ENCODE measurements at regions not wholly inside any gene's neighbourhood (a gene's known extent, or its start where the extent isn't known, plus 50 kb on each side); places are given as distances from the start of the nearest gene placed in this dataset.
A peak's percentile ranks its signal among the peaks of the same experiment; 100 is the strongest.

DNA sequence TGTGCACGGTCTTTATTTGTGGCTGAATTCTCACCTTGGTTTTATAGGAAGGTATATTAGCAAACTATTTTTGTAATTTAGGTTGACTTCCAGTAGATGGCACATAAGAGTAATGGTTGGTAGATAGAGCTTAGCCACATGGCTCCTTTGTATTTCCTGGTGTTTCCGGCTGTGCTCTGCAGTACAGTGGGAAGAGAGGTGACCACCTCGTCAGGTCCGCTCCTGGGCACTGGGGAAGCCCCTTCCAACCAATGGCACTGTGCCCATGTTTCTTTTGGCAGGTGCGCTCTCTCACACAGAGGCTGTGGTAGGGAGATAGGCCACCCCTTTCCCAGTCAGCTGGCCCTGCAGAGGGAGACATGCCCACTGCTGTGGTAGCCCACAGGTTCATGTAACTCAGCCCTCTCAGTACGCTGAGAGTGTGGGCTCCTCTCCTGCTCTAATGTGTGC, 74.3 kb upstream of the ATP12A start:
- Mint-ChIP-seq H3K36me3 (no peaks in the 10 kb centered on the region), H3K27ac (peak overlapping the region; percentile 63), H3K4me1 (ENCODE audit: unreplicated experiment) (no peaks in the 10 kb centered on the region), H3K27me3 (peaks cover 8% of the 10 kb centered on the region), H3K4me3 (no peak overlapping the region), H3K9me3 (peaks cover 11% of the 10 kb centered on the region)
- DNase-seq (ENCODE audit: extremely low spot score, unreplicated experiment): no peak
- TF ChIP-seq, protein P1, sequence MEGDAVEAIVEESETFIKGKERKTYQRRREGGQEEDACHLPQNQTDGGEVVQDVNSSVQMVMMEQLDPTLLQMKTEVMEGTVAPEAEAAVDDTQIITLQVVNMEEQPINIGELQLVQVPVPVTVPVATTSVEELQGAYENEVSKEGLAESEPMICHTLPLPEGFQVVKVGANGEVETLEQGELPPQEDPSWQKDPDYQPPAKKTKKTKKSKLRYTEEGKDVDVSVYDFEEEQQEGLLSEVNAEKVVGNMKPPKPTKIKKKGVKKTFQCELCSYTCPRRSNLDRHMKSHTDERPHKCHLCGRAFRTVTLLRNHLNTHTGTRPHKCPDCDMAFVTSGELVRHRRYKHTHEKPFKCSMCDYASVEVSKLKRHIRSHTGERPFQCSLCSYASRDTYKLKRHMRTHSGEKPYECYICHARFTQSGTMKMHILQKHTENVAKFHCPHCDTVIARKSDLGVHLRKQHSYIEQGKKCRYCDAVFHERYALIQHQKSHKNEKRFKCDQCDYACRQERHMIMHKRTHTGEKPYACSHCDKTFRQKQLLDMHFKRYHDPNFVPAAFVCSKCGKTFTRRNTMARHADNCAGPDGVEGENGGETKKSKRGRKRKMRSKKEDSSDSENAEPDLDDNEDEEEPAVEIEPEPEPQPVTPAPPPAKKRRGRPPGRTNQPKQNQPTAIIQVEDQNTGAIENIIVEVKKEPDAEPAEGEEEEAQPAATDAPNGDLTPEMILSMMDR (conservative IDR thresholded peaks at IDR 0.05): peak; percentile 61

DNA sequence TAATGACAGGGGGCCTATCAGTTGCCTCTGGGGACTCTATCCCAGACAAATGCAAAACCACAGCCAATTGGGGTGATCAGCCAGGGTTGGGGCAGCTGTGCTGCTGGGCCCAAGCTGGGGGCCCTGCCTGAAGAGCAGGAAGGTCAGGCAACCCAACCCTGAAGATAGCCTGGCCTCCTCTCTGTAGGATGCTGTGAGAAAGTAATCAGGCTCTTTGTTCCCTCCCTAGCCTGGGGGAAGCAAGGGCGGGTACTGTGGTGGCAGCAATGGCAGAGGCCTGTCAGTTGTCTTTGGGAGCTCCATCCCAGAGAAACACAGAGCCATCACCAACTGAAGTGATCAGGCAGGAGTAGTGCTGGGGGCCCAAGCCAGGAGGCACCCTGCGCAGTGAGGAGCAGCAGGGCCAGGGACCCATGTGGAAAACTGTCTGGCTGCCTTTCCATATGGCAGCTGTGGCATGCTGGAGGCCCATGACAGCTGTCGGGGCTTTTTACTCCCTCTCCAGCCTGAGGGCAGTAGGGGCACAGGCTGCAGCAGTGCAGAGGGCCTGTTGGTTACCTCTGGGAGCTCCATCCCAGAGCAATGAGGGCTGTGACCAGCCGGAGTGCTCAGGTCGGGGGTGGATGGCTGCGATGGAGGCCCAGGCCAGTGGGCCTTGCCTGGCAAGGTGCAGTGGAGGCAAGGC, 73.6 kb upstream of the ATP12A start:
- Mint-ChIP-seq H3K36me3 (no peaks in the 10 kb centered on the region), H3K27me3 (peaks cover 5% of the 10 kb centered on the region), H3K27ac (no peak overlapping the region)

DNA sequence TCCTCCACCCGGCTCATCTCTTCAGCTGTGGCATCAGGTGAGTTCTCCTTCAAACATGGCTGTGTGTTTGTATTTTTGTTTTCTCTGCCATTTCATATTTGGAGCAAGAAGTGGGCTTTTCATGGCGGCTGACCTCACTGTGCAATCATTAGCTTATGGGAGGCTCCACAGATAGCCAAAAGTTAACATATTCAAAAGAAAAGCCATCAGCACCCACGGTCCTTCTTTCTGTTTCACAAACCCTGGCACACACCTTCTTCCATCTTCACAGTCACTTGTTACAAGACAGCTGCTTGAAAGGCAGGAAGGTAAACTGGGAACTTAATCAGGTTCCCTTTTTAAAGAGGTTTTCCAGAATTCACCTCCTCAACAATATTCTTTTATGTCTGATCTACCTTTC, 69.3 kb upstream of the ATP12A start:
- Mint-ChIP-seq H3K9me3 (no peaks in the 10 kb centered on the region), H3K27me3 (no peaks in the 10 kb centered on the region), H3K27ac (no peak overlapping the region), H3K4me1 (ENCODE audit: unreplicated experiment) (peaks cover 6% of the 10 kb centered on the region), H3K36me3 (no peaks in the 10 kb centered on the region), H3K4me3 (no peak overlapping the region)
- no peak for DNase-seq (ENCODE audit: extremely low spot score, unreplicated experiment)
- TF ChIP-seq, protein P1 (conservative IDR thresholded peaks at IDR 0.05): no peak

More for the DNA sequence above, 73.6 kb upstream of the ATP12A start:
- Mint-ChIP-seq H3K4me1 (ENCODE audit: unreplicated experiment) (no peaks in the 10 kb centered on the region), H3K9me3 (peaks cover 11% of the 10 kb centered on the region), H3K4me3 (no peak overlapping the region)
- TF ChIP-seq, protein P1 (conservative IDR thresholded peaks at IDR 0.05): no peak
- DNase-seq (ENCODE audit: extremely low spot score, unreplicated experiment): no peak

DNA sequence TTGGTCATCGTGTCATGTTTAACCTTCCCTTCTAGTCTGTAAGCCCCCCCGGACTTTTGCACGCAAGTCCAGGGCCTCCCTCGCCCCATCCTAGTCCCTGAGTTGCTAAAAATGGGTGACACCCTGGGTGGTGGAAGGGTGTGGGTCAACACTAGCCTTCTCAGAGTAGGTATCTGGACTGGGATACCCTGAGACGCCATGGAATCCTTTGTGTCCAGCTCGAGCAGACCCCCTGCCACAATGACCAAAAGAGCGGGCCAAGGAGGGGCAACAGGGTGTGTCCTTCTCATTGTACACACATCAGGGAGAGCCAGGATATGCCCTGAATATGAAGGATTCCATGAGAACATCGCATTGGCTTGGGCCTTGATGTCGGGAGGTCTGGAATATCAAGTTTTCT, 67.5 kb upstream of the ATP12A start:
- no peaks in the 10 kb centered on the region for H3K9me3 Mint-ChIP-seq
- H3K27ac Mint-ChIP-seq: no peak overlapping the region
- H3K36me3 Mint-ChIP-seq: no peaks in the 10 kb centered on the region
- no peak overlapping the region for H3K4me3 Mint-ChIP-seq
- H3K27me3 Mint-ChIP-seq: no peaks in the 10 kb centered on the region
- no peak for DNase-seq (ENCODE audit: extremely low spot score, unreplicated experiment)
- TF ChIP-seq, protein P1 (conservative IDR thresholded peaks at IDR 0.05): no peak
- H3K4me1 Mint-ChIP-seq (ENCODE audit: unreplicated experiment): peaks cover 6% of the 10 kb centered on the region

DNA sequence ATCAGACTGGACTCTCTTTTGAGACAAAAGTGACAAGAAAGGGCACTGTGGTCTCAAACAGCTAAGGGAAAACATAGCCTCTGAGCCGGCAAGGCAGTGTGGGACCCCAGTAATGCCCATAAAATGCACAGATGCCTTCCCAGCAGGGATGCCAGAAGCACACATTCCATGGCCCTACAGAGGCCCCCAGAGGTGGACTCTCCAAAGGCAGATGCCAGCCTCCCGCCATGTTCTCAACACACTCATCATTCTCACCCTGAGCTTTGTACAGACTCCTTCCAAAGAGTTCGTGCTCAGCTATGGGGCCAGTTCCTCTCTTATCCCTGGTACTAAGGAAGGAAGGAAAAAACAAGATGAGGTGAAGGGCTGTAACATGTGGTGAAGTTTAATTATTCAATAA, 67.1 kb upstream of the ATP12A start:
- Mint-ChIP-seq H3K4me1 (ENCODE audit: unreplicated experiment) (peaks cover 10% of the 10 kb centered on the region), H3K36me3 (no peaks in the 10 kb centered on the region), H3K9me3 (no peaks in the 10 kb centered on the region), H3K27ac (no peak overlapping the region), H3K4me3 (no peak overlapping the region), H3K27me3 (no peaks in the 10 kb centered on the region)
- DNase-seq (ENCODE audit: extremely low spot score, unreplicated experiment): no peak
- TF ChIP-seq, protein P1 (conservative IDR thresholded peaks at IDR 0.05): no peak
